ENCODE measurements at regions not wholly inside any gene's neighbourhood (a gene's known extent, or its start where the extent isn't known, plus 50 kb on each side); places are given as distances from the start of the nearest gene placed in this dataset. TPM values are rescaled to one million over a fixed set of nuclear protein-coding genes. Genes with fewer than 3 reads are reported as not detected.

DNA sequence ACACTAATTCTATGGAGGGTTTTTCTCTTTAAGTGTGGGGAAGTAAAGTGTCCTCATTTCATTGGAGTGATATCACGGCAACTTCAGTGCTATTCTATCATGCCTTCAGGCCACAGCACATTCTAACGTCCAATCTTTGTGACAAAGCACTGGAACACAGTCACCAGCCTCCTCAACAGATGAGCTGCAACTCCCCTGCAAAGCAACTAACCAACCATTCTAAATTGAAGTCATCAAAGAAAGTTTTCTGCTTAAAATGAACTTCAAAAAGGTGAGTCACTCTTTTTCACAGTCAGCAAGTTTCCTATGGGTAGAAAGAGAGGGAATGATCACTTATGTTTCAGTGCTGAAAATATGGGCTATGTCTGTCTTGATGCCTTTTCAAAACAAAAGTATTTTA, 190.8 kb downstream of the ELAVL2 start:
- H3K4me3 ChIP-seq = no peak overlapping the region
- no peaks in the 10 kb centered on the region for H3K36me3 ChIP-seq
- no peaks in the 10 kb centered on the region for H3K4me1 ChIP-seq
- H3K27ac ChIP-seq = no peak overlapping the region
- no peaks in the 10 kb centered on the region for H3K9me3 ChIP-seq
- no peaks in the 10 kb centered on the region for H3K27me3 ChIP-seq
- no peak for TF ChIP-seq EP300 (IDR thresholded peaks at IDR 0.05)
- TF ChIP-seq POLR2A (IDR thresholded peaks at IDR 0.05) = no peak
- TF ChIP-seq, protein P1, sequence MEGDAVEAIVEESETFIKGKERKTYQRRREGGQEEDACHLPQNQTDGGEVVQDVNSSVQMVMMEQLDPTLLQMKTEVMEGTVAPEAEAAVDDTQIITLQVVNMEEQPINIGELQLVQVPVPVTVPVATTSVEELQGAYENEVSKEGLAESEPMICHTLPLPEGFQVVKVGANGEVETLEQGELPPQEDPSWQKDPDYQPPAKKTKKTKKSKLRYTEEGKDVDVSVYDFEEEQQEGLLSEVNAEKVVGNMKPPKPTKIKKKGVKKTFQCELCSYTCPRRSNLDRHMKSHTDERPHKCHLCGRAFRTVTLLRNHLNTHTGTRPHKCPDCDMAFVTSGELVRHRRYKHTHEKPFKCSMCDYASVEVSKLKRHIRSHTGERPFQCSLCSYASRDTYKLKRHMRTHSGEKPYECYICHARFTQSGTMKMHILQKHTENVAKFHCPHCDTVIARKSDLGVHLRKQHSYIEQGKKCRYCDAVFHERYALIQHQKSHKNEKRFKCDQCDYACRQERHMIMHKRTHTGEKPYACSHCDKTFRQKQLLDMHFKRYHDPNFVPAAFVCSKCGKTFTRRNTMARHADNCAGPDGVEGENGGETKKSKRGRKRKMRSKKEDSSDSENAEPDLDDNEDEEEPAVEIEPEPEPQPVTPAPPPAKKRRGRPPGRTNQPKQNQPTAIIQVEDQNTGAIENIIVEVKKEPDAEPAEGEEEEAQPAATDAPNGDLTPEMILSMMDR (IDR thresholded peaks at IDR 0.05) = no peak
- no peak for DNase-seq (ENCODE audit: low spot score in 2 of 2)
- 73 to 80% methylated on average over 2 of the region's 2 CpGs for WGBS, 2 donors

DNA sequence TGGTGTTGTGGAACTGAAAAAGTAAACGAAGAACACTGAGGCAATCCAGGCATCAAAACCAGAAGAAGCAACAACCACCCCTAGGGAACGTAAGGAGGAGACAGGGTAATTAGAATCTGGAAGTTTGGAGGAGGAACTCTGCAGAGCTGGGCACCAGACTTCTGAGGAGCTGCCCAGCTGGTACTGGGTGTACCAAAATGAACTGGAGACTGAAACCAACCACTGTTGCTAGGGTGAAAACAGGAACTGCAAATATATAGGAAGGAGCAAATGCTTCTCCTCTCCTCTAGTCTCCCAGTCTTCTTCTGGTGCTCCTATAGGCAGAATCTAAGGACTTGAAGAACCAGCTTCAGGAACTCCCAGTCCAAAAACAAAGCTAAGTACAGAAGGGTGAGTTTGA, 189.8 kb downstream of the ELAVL2 start:
- WGBS, 2 donors = 64 to 78% methylated on average over 2 of the region's 2 CpGs
- Histone ChIP-seq H3K27ac (no peak overlapping the region), H3K4me3 (no peak overlapping the region), H3K9me3 (no peaks in the 10 kb centered on the region), H3K4me1 (no peaks in the 10 kb centered on the region), H3K36me3 (no peaks in the 10 kb centered on the region), H3K27me3 (no peaks in the 10 kb centered on the region)
- TF ChIP-seq POLR2A (IDR thresholded peaks at IDR 0.05) (no peak), EP300 (IDR thresholded peaks at IDR 0.05) (no peak)
- TF ChIP-seq, protein P1 (IDR thresholded peaks at IDR 0.05) = no peak
- no peak for DNase-seq (ENCODE audit: low spot score in 2 of 2)

DNA sequence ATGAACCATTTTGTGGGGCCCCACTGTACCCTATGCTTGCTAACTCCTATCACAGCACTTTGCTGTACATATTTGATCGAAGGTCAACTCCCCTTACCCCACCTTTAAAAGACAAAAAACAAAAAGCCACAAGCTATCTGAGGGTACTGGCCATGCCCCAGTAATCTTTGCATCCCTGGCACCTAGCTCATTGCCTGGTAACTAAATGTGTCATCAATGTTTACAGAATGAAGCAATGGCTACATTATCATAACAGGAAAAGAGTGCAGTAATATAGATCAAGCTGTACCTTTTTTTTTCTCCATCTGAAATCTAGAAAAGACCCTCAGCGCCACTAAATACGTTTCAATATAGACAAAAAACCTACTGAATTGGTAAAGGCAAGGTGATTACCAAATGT, 188.0 kb downstream of the ELAVL2 start:
- H3K4me3 ChIP-seq = no peak overlapping the region
- DNase-seq (ENCODE audit: low spot score in 2 of 2) = no peak
- 87% methylated on average over 3 of the region's 3 CpGs for WGBS, 2 donors
- TF ChIP-seq EP300 (IDR thresholded peaks at IDR 0.05) (no peak), POLR2A (IDR thresholded peaks at IDR 0.05) (no peak)
- TF ChIP-seq, protein P1 (IDR thresholded peaks at IDR 0.05) = no peak
- H3K4me1 ChIP-seq = no peaks in the 10 kb centered on the region
- H3K27ac ChIP-seq = no peak overlapping the region
- no peaks in the 10 kb centered on the region for H3K9me3 ChIP-seq
- H3K27me3 ChIP-seq = no peaks in the 10 kb centered on the region
- H3K36me3 ChIP-seq = no peaks in the 10 kb centered on the region

DNA sequence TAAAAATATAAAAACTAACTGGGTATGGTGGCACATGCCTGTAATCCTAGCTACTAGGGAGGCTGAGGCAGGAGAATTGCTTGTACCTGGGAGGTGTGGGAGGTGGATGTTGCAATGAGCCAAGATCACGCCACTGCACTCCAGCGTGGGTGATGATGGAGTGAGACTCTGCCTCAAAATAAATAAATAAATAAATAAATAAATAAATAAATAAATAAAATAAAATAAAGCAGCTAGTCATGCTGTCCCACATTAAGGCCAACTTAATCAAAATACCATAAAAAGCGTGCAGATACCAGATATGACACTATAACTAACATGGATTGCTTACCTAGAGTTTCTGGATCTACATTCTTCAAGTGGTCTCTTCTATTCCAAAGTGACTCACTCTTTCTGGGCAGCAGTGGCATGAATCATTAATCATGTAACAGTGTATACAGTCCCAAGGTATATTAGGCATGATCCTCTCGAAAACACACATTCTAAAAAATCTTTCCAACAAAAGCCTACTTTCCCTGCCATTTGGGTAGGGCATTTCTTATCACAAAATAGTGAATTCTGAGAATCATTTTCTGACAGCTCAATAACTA, 187.1 kb downstream of the ELAVL2 start:
- TF ChIP-seq POLR2A (IDR thresholded peaks at IDR 0.05) (no peak), EP300 (IDR thresholded peaks at IDR 0.05) (no peak)
- TF ChIP-seq, protein P1 (IDR thresholded peaks at IDR 0.05) = no peak
- no peaks in the 10 kb centered on the region for H3K4me1 ChIP-seq
- 94 to 96% methylated on average over 4 of the region's 4 CpGs for WGBS, 2 donors
- no peak overlapping the region for H3K4me3 ChIP-seq
- no peaks in the 10 kb centered on the region for H3K36me3 ChIP-seq
- no peak for DNase-seq (ENCODE audit: low spot score in 2 of 2)
- H3K27me3 ChIP-seq = no peaks in the 10 kb centered on the region
- H3K27ac ChIP-seq = no peak overlapping the region
- no peaks in the 10 kb centered on the region for H3K9me3 ChIP-seq

Small RNAs in the stretch of these regions (small RNA-seq; reads per million reads assigned to genes)
- not detected for gene SUMO2P2

Measured in tibial nerve (tissue), 4 donors.